T-helper 2 cell treated with Interferon-gamma antibody and Interleukin-4, amounts not matched to agents 100 ng/mL and 5 ng/mL, for 36 hours (primary cell): ENCODE measurements at regions not wholly inside any gene's neighbourhood (a gene's known extent, or its start where the extent isn't known, plus 50 kb on each side); places are given as distances from the start of the nearest gene placed in this dataset.

ENCODE experiments used
- intact Hi-C: fragments of 100-400 bp; cut with micrococcal nuclease; formaldehyde crosslinking; loops from one replicate; pipeline ENCODE4 v1.15.1; 2023

DNA sequence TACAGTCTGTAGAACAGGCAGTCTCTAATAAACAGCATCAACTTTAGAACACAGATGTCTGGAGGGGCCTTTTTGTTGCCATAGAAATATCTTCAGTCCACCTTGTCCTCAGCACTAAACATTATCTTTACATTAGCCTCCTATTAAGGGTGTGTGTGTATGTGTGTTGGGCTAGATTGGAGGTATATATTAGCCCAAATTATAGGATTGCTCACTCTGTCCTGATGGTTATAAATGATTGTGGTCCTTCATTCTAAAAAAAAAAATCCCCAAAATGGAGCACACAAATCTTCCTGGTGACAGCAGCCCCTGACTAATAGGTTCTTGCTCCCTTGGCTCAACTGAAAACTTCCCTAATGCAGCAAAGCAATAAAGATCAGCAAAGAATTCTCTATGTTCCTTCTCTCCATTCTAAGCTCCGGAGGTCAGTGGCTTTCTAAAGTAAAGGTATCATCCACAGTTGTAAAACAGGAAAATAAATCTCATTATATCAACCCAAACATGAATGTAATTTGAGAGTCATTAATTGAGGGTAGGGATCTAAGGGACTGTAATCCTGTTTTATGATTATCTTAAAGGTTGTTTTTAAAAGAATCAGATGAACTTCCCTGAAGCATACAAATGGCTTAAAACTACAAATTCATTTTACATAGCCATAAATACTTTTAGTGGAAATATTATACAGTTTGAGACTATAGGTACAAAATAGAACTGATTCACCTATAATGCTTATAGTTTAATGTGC lies 232.7 kb downstream of the KLF12 start:
- intact Hi-C loops = no loop called here

DNA sequence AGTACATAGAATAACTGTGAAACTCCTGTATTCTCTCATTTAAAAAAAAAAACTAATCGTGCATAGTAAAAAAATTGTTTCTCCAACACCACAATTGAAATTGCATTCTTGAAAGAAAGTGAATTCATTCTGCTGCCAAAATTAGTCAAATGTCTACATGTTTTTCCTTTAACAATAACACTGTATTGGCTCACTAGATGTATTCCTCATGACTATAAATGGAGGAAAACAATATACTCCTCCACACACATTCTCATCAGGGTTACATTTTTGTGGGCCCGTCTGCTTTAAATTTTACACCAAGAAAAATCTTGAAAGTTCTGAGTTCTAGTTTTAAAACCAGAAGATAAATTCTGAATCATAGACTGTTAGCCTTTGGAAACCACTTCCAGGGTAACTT lies 233.6 kb downstream of the KLF12 start:
- intact Hi-C loops = no loop called here

DNA sequence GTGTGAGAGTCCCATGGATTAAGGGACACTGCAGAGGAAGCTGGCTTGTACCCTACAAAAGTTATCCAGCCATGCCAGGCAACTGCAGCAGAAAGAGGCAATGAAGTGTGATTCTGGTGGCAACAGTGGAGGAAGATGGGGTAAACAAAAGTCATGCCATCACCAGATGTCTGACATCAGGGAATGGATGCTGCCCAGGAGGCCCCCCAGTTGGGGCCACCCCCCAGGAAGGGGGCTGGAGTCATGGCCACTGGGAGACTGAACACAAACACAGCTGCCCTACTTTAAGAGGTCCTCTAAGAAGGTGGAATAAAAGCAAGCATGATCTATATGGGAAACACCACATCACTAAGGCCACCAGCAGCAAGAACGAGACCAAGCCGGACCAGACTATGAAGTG lies 235.3 kb downstream of the KLF12 start:
- intact Hi-C loops = no loop called here

DNA sequence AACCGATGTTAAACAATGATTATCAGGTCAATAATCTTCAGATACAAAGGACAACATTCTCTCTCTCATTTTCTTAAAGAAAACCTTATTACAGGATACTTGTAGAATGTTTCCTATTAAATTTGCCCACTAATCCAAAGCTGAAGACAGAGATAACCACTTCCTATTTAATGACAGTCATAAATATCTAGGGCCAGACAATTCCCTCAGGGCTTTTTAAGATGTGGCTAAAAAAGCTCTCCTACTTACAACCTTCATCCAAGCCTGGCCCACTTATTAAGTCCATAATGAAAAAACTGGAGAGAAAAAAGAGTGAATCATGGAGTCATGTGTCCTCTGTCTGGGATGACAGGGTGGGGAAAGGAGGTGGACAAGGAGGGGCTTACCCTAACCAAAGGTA lies 235.9 kb downstream of the KLF12 start:
- intact Hi-C loops = no loop called here

DNA sequence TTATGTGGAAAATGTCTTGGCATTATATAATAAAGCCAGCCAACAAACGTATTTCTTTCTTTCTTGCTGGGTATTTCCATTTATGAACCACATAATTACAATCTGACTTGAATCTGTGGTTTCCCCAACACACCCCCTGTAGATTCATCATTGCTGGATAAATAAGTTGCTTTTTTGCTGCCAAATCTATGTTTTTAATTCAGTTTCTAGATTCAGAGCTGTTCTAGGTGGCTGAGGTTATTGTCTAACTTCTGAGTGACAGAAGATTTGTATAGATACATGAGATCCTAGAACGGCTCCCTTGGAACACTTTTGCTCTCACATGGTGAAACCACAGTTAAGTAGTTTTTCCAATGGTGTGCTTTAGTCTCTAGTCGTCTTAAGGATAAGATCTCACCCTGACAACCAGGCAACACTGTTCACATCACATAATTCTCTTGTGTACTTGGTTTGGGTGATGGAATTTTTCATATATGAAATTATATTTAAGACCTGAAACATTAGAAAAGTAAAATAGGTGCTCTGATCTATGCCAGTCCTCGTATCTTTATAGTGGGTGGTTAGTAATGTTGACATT lies 239.1 kb downstream of the KLF12 start:
- intact Hi-C loops = no loop called here

DNA sequence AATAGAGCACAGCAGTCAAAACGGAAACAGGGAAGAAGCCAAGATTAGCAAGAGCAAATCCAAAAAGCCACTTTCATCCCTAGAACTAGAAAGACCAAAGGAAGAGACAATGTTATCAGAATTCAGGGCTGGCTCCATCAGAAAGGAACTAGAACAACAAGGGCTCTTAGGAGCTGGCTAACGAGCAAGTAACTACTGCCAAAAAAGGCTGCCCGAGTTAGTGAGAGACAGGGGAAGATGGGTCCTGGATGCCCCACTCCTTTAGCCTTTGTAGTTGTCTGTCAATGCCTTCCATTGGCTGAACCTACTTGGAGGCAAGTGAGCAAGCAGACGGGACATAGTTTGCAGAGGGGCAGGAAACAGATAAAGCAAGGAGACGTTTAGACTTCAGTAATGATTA lies 240.4 kb downstream of the KLF12 start:
- intact Hi-C loops = no loop called here

DNA sequence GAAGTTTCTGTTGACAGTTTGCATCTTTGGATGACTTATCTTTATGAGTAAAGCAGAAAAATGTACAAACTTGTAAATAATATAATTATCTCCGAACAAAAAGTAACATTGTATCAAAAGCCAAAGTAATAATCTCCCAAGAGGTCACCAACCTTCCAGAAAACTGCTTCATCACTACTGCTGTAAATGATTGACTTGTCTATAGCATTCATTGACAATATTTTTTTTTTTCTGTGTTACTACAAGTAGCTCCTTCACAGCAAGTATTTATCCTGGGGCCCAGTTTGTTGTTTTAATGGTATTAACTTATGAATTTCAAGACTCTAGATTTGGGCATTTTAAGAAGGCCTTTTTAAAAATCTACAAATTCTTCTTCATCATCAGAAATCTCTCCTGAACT lies 242.4 kb downstream of the KLF12 start:
- intact Hi-C loops = no loop called here

DNA sequence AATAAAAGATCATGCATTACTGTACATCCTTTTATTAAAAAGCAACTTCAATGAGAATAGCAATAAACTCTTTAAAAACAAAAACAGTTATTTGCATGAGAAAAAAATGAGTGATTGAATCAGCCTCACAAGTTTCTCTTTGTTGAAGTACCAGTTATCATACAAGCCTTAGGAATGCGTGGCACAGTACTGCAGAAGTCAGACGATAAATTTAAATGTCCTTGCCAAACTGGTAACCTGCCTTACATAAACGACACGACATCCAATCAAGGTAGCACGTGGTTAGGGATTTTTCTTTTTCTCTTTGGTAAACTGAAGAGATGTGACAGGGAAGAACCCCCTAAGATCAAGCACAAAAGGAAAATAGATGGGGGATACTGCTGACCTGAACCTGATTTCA lies 251.0 kb downstream of the KLF12 start:
- intact Hi-C loops = no loop called here

DNA sequence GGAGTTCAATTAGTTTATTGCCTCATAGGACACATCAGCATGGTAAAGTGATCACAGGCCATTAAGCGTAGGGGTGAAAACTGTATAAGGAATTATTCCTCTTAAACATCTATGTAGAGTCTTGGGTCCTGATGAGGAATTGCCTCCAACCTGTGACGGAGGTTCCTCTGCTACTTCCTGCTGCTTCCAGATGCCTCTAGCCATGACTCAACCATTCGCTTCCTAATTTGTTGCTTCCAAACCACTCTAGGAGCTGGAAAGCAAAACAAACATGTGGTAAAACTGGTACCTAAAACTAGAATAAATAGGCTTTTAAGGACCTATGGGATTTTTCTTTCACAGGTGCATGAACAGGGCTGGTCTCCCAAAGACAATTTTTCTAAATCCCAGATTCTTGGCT lies 253.8 kb downstream of the KLF12 start:
- intact Hi-C loops = no loop called here

DNA sequence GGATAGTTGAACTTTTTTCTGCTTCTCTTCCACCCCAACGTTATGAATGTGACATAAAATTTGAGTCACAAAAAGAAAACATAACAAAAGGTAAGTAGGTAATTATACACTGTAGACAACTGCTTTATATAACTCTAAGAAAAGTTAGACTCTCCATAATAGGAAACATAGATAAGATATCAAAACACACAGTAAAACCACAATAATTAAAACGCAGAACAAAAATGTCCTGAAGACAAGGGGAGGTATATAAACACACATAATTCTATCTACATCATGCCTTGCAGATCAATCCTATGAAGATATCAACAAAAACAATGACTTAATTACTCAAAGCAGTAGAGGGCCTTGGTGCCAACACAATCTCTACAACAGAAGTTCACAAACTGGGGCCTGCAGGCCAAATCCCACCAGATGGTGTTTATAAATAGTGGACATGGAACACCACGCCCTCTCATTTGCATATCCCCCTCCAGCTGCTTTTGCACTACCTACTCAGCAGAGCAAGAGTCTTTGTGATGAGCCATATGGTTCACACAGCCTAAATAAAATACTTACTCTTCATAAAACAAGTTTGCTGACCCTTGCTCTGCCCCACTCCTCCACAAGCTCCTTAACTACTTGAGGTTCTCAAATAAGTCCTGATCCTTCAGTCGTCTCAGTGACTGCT lies 254.7 kb downstream of the KLF12 start:
- intact Hi-C loops = no loop called here

DNA sequence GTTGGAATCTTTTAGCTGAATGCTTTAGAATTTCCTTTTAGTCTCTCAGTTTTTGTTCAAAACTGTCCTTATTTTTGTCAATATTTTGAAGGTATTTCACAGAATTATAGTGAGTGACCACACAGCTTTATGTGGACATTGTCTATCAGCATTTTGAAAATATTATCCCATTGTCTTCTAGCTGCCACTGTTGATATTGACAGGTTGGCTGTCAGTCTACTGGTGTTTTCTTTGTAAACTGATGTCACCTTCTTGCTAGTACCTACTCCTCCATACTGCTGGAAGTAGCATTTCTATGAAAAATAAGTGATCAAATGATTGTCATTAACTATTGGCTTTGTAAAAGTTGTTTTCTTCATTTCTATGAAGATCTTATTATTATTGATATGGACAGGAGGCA lies 256.8 kb downstream of the KLF12 start:
- intact Hi-C loops = no loop called here

DNA sequence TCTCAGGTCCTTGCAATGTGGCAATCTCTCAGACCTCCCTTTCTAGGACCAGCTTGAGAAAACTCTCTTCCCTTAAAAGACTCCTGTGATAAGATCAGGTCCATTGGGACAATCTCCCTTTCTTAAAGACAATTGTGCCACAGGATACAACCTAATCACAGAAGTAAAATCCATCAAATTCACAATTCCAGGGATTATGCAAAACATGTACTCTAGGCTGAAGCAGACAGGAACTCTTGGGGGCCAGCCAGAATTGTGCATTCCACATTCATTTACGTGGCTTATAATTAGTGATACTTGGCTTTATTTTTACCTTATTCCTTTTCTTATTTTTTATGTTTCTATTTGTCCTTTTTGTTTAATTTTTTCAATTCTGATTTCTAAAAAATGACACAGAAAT lies 257.9 kb downstream of the KLF12 start:
- intact Hi-C loops = no loop called here

DNA sequence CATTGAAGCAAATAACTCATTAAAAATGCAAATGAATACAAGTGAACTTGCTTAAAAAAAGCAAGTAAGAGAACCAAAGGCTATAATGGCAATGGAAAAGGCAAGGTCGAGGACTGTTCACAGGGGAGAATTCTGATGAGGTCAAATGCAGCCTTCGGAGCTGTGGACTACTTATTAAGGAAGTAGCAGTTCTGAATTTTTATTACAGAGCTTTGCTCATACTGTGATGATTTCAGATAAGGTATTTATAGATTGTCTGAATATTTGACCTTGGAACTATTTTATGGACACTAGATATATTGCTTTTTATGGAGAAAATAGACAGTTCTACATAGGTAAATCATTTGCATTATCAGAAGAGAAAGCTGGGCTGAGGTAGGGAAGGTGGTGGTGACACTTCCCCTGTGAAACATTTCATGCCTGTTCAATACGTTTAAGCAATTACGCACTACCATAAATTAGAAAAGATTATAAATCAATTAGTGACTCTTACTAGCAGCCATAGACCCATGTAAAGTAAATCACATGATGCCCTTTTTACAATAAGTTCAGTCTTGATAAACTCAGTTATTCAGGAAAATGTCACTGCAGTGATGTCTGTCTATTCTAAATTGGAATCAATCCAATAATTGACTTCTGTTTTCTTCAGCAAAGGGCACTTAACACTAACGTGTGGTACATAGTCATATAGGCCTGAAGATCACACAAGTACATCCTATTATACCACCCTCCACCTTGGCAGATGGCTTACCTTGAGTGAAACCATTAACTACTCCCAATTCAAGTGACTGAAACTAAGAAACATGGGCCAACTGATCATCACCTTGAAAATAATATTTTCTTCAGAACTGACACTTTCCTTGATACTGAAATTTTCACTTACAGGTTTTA lies 260.0 kb downstream of the KLF12 start:
- intact Hi-C loops = no loop called here

DNA sequence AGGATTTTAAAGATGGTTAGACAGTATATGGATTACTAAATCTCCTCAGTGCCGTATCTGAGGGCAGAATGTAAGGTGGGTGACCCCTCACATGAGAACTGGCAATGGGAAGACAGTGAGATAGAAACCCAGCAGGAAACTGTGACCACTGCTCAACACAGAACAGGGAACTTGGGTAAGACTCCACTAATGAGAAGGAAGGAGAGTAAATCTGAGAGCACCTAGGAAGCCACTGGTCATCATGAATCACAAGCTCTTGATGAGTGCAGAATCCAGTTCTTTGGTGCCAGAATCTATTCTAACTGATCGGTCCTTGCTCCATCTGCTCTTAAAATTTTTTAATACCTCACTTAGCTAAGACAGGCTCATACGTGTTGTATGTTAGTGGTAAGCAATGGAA lies 261.8 kb downstream of the KLF12 start:
- intact Hi-C loops = no loop called here

DNA sequence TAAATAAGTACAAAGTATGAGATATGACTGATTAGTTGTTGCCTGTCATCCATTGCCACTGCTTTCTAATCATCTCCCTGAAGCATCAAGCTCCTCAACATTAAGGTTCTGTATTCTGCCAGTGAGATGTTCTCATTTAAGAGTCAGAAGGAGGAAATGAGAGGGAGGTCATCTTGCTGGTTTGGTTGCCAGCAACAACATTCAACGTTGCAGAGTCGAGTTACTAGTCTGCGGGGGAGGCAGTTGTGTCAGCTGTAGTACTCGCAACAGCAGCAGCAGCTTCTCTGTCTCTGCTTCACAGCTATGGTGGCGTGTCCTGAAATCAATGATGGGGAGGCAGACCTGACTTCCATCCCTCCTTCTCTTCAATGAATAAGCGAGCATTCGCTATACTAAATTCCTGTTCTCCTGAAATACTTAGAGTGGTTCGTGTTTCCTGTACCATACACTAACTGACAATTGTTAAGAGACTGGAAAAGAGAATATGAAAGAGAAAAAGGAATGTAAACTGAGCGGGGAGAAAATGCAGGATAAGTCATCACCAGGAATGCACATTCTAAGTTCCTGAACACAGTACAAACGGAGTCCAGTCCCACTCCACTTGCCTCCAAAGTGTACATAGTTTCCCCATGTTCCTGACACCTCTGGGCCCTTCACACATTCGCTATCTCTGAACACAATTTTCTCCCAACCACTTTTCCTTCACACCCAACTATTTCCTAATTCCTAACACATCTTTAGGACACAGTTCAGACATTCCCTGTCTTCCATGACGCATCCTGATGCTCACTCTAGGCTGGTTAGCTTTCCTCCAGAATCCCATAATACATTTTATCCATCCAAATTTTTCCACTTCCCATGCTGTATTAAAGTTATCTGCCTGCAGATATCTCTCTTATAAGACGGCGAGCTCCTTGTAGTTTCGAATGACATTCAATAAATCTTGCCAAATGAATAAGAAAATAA lies 263.0 kb downstream of the KLF12 start:
- intact Hi-C loops = no loop called here

DNA sequence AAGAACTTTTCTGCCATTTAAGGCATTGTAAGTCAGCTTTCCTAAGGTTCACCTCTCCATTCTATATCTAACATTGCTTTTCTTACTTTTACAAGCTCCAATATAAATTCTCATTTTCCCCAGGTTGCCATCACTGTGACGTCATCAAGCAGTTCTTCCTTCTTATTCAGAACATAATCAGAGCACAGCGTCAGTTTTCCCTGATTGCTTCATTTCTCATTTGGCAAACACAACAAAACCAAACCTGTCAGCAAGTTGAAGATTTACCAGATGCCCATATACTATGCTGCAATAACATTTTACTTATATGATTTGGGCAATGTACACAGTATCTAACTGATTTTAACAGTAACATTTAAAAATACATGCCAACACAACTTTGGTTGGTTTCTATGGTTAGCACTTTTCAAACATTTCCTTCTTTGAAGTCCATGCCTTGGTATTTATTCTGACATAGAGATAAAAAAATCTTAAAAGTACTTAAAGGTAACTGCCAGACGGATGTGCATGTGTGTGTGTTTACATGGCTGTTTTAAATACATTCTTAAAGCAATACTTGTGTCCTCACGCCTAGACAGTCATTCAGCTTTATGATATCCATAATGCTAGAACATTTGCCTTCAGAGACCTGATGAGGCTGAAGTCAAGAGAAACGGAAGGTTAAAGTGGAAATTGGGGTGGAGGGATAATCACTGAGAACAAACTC lies 264.0 kb downstream of the KLF12 start:
- intact Hi-C loops = no loop called here

DNA sequence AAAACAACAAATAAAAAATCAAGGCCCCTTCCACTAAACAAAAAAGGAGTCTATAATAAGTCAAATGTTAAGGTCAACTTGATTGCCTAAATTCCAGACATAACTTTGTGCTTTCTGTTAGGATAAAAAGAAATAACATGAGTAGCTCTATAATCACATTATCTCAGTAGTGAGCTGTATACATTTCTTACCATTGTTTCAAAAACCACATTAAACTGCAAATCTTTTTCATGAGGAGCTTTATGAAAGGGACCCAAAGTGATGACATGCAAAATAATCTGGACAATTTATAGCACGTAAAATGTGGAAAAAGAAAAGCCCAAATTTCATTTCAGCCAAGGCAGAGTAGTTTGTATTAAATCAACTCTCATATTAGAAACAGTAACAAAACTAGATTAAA lies 269.2 kb downstream of the KLF12 start:
- intact Hi-C loops = no loop called here

DNA sequence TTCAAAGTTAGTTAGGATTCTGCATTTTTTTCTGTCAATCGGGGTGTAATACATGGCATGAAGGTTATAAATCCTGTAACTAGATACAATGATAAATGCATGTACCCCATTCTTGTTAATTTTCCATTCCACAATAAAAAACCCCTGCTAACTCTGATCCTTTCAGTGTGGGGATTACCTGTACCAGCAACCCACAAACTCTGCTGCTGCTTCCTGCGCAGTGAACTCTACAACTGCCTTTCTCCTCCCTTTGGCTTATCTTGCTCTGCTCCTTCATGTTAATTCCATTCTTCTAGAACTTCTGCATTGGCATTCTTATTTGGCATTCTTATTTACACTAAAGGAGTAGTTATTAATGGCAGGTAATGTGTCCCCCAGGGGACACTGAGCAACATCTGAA lies 273.1 kb downstream of the KLF12 start:
- intact Hi-C loops = no loop called here

DNA sequence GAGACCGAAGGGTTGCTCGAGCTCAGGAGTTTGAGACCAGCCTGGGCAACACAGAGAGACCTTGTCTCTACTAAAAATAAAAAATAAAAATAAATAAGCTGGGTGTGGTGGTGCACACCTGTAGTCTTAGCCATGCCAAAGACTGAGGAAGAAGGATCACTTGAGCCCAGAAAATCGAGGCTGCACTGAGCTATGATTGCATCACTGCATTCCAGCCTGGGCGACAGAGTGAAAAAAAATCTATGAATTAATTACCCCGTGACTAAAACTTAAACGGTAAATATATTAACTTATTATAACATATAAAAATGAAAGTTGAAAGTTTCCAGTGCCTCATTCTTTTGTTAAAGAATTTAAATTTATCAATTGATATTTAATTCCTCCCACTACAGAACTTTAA lies 273.7 kb downstream of the KLF12 start:
- intact Hi-C loops = no loop called here

DNA sequence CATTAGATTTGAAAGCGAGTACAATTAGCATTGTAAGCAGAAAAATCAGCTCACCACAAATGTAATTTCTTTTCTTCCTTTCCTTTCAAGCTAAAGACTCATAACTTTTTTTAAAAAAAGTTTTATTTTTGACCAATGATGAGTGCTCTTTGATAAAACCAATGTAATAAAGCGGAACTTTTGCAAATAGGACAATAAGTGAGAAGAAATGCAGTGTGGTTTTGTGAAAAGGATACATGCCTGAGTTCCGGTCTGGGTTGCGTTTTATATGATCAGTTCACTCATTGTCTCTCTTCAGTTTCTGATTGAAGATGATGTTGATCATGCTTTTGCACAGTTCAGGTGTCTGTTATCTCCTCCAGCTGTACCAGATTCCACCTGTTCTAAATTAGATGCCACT lies 274.4 kb downstream of the KLF12 start:
- intact Hi-C loops = no loop called here
